ENCODE measurements at regions not wholly inside any gene's neighbourhood (a gene's known extent, or its start where the extent isn't known, plus 50 kb on each side); places are given as distances from the start of the nearest gene placed in this dataset.
"Not testable (repeated sequence)": the region's sequence is repeated elsewhere in the genome, so short reads cannot be mapped to it uniquely, and the experiment has no call there.

GRCh38 chr15:20227119-20227853 lies 314.3 kb downstream of the GOLGA6L6 start:
- not testable (repeated sequence) for TF ChIP-seq CTCF (conservative IDR thresholded peaks at IDR 0.05; ENCODE audit: low read length); EZH2phosphoT487 (IDR thresholded peaks at IDR 0.05; ENCODE audit: borderline replicate concordance, low read depth, low read length)
